Heart left ventricle (tissue), 13 donors: ENCODE measurements at regions not wholly inside any gene's neighbourhood (a gene's known extent, or its start where the extent isn't known, plus 50 kb on each side); places are given as distances from the start of the nearest gene placed in this dataset.
"Not testable (repeated sequence)": the region's sequence is repeated elsewhere in the genome, so short reads cannot be mapped to it uniquely, and the experiment has no call there.

ENCODE experiments used
- CTCF ChIP-seq, 12 donors: fragments of 200-600 bp; sonication (generic) in 4 of 12; IDR thresholded peaks; one replicate each; pipeline versions ENCODE4 v1.5.0 to v1.8.0; 2018 to 2022; ENCODE audit warnings: antibody characterized with exemption in 12 of 12, mild to moderate bottlenecking in 5 of 12
- POLR2A ChIP-seq, 2 donors: fragments of 450-650 bp; IDR thresholded peaks; one replicate each; pipeline ENCODE4 v1.6.1; 2017; ENCODE audit warnings: antibody characterized with exemption in 2 of 2, mild to moderate bottlenecking in 2 of 2, moderate library complexity in 2 of 2
- donor health status: ischemic (EF 13 %, LVEDD 7.1; RV severe dilation, severe dysfunction).
- donor health status: DM: no; HTN: yes; CAD: no.
- donor health status: DM: no; HTN: no; CAD: no.
- donor health status: ischemic (EF 25% LVEDD 6.9; RV normal size, moderate dysfunction).
- donor health status: ischemic (EF 25% LVEDD 5.7; RV mildly dilated, moderate dysfunction).
- donor health status: ischemic (EF 35%, LVEDD 5.7; RV mildly dilated, moderate dysfunction).
- donor health status: nonischemic (EF 11% LVEDD 7.7; RV severe dilation, severe dysfunction).
- donor health status: DM: yes; HTN: yes; CAD: no.
- donor health status: PGD.
- donor health status: ischemic (EF 29% LVEDD 5.4; RV normal size, mild dysfunction).
- donor health status: nonischemic (EF 23%, LVEDD 6.1; RV moderate dilation, normal function).

GRCh38 chr5:75769338-75769737 is 52.1 kb upstream of the POC5 start:
- TF ChIP-seq CTCF, POLR2A (IDR thresholded peaks at IDR 0.05): not testable (repeated sequence)
